Epidermal melanocyte (primary cell): ENCODE measurements at regions not wholly inside any gene's neighbourhood (a gene's known extent, or its start where the extent isn't known, plus 50 kb on each side); places are given as distances from the start of the nearest gene placed in this dataset.
"Not testable (repeated sequence)": the region's sequence is repeated elsewhere in the genome, so short reads cannot be mapped to it uniquely, and the experiment has no call there.

Experiments used
- DNase-seq: peaks from one replicate; pipeline ENCODE4 v3.0.0; 2011; ENCODE audit warnings: low spot score; ENCODE audit not compliant: insufficient read length

- DNase-seq, result no peak
These were observed 594.4 kb downstream of the FLRT2 start for GRCh38 chr14:86124328-86124727.

- DNase-seq, result no peak
These were observed 586.0 kb downstream of the FLRT2 start for GRCh38 chr14:86115972-86116371.

GRCh38 chr14:86110871-86111270 is 580.9 kb downstream of the FLRT2 start:
- DNase-seq, result not testable (repeated sequence)

GRCh38 chr14:86104691-86105265 is 574.8 kb downstream of the FLRT2 start:
- DNase-seq, result no peak

GRCh38 chr14:86094512-86094911 is 564.6 kb downstream of the FLRT2 start:
- no peak for DNase-seq

- DNase-seq, result no peak
These were observed 561.9 kb downstream of the FLRT2 start for GRCh38 chr14:86091811-86092210.

- DNase-seq, result no peak
These were observed 558.2 kb downstream of the FLRT2 start for GRCh38 chr14:86088156-86088555.

GRCh38 chr14:86087377-86087776 is 557.4 kb downstream of the FLRT2 start:
- no peak for DNase-seq

GRCh38 chr14:86086962-86087361 is 557.0 kb downstream of the FLRT2 start:
- no peak for DNase-seq

- no peak for DNase-seq
These were observed 554.2 kb downstream of the FLRT2 start for GRCh38 chr14:86084097-86084496.

- no peak for DNase-seq
These were observed 553.7 kb downstream of the FLRT2 start for GRCh38 chr14:86083616-86084015.

GRCh38 chr14:86072116-86072894 is 542.4 kb downstream of the FLRT2 start:
- DNase-seq, result no peak

GRCh38 chr14:86066651-86067050 is 536.7 kb downstream of the FLRT2 start:
- no peak for DNase-seq

- DNase-seq, result no peak
These were observed 535.5 kb downstream of the FLRT2 start for GRCh38 chr14:86065407-86065806.

GRCh38 chr14:86064595-86064994 is 534.7 kb downstream of the FLRT2 start:
- not testable (repeated sequence) for DNase-seq

- no peak for DNase-seq
These were observed 527.2 kb downstream of the FLRT2 start for GRCh38 chr14:86057018-86057667.

- no peak for DNase-seq
These were observed 525.6 kb downstream of the FLRT2 start for GRCh38 chr14:86055512-86056075.

GRCh38 chr14:86052868-86053267 is 522.9 kb downstream of the FLRT2 start:
- DNase-seq, result no peak

GRCh38 chr14:86050757-86051156 is 520.8 kb downstream of the FLRT2 start:
- DNase-seq, result no peak

- DNase-seq, result no peak
These were observed 520.2 kb downstream of the FLRT2 start for GRCh38 chr14:86050072-86050683.

- DNase-seq, result no peak
These were observed 509.2 kb downstream of the FLRT2 start for GRCh38 chr14:86039176-86039575.
